Small intestine (tissue), 7 donors: ENCODE measurements at regions not wholly inside any gene's neighbourhood (a gene's known extent, or its start where the extent isn't known, plus 50 kb on each side); places are given as distances from the start of the nearest gene placed in this dataset.
"Not testable (repeated sequence)": the region's sequence is repeated elsewhere in the genome, so short reads cannot be mapped to it uniquely, and the experiment has no call there.

ENCODE experiments used
- DNase-seq, 2 donors: peaks; one replicate each; pipeline versions ENCODE4 v3.0.0 to v3.0.0-alpha.2; 2013
- FAIRE-seq: peaks from 2 replicates; lab custom pipeline; 2012; peaks lifted over from hg19 to GRCh38; lab: Jason Lieb, UNC
- H3K27ac ChIP-seq, 3 donors: one replicate each; pipeline ENCODE4 v1.5.1; 2013; ENCODE audit warnings: low read length in 2 of 3, mild to moderate bottlenecking in 2 of 3, control low read depth in 1 of 3, inconsistent platforms in 1 of 3, low read depth in 1 of 3, moderate library complexity in 1 of 3
- H3K27me3 ChIP-seq, 3 donors: one replicate each; pipeline ENCODE4 v1.6.1; 2013; ENCODE audit warnings: low read length in 3 of 3, inconsistent platforms in 1 of 3; ENCODE audit not compliant: control insufficient read depth in 3 of 3, insufficient read depth in 3 of 3
- H3K36me3 ChIP-seq, 3 donors: one replicate each; pipeline ENCODE4 v1.6.1; 2013; ENCODE audit warnings: low read length in 3 of 3, inconsistent platforms in 1 of 3, low read depth in 1 of 3, mild to moderate bottlenecking in 1 of 3, moderate library complexity in 1 of 3; ENCODE audit not compliant: control insufficient read depth in 3 of 3, insufficient read depth in 2 of 3
- H3K4me1 ChIP-seq, 3 donors: one replicate each; pipeline ENCODE4 v1.6.1; 2013; ENCODE audit warnings: low read length in 2 of 3, inconsistent platforms in 1 of 3, low read depth in 1 of 3, mild to moderate bottlenecking in 1 of 3, moderate library complexity in 1 of 3; ENCODE audit not compliant: control insufficient read depth in 3 of 3, insufficient read depth in 2 of 3
- H3K4me3 ChIP-seq, 3 donors: one replicate each; pipeline ENCODE4 v1.5.1; 2013; ENCODE audit warnings: low read length in 3 of 3, control low read depth in 1 of 3, inconsistent platforms in 1 of 3, low read depth in 1 of 3, mild to moderate bottlenecking in 1 of 3, moderate library complexity in 1 of 3
- H3K9me3 ChIP-seq, 2 donors: one replicate each; pipeline ENCODE4 v1.6.1; 2013; ENCODE audit warnings: low read depth in 1 of 2, low read length in 1 of 2; ENCODE audit not compliant: control insufficient read depth in 2 of 2, insufficient read depth in 1 of 2
- WGBS, 3 donors: extraction: QIAGEN DNeasy Blood & Tissue Kit; methylation state at CpG; one replicate each; pipeline ENCODE4 v1.1.7; 2013; 5-methylcytosine and 5-hydroxymethylcytosine counted together
- donor health status: healthy with polysubstance abuse.
- donor health status: control.
- donor health status: control.
- donor health status: Bipolar disorder and iron deficiency.
- donor health status: healthy.

GRCh38 chr12:17950898-17951297, 139.1 kb downstream of the RERGL start:
- Histone ChIP-seq H3K36me3 (no peaks in the 10 kb centered on the region), H3K9me3 (peaks cover 0 to 1% of the 10 kb centered on the region in 2 donors), H3K27ac (no peak overlapping the region), H3K4me1 (no peaks in the 10 kb centered on the region), H3K4me3 (no peak overlapping the region), H3K27me3 (no peaks in the 10 kb centered on the region)
- no peak for DNase-seq
- 71 to 76% (median 72%) methylated on average over 2 of the region's 2 CpGs for WGBS, 3 donors
- FAIRE-seq = no peak

- DNase-seq (no peak), FAIRE-seq (no peak)
- Histone ChIP-seq H3K4me3 (no peak overlapping the region), H3K27me3 (no peaks in the 10 kb centered on the region), H3K27ac (no peak overlapping the region), H3K4me1 (no peaks in the 10 kb centered on the region), H3K9me3 (no peaks in the 10 kb centered on the region), H3K36me3 (no peaks in the 10 kb centered on the region)
- WGBS, 3 donors = 74 to 88% (median 88%) methylated on average over 2 of the region's 2 CpGs
Measured at GRCh38 chr12:17949558-17950141, 140.3 kb downstream of the RERGL start.

GRCh38 chr12:17928708-17929366, 161.2 kb downstream of the RERGL start:
- DNase-seq (no peak), FAIRE-seq (no peak)
- H3K27ac ChIP-seq = no peak overlapping the region
- no peak overlapping the region for H3K4me3 ChIP-seq
- no peaks in the 10 kb centered on the region for H3K36me3 ChIP-seq
- H3K4me1 ChIP-seq = no peaks in the 10 kb centered on the region
- 35 to 59% (median 43%) methylated on average over 4 of the region's 4 CpGs for WGBS, 3 donors
- H3K9me3 ChIP-seq = no peaks in the 10 kb centered on the region
- no peaks in the 10 kb centered on the region for H3K27me3 ChIP-seq

- no peak overlapping the region for H3K4me3 ChIP-seq
- DNase-seq = no peak
- 94 to 97% (median 96%) methylated on average over 1 of the region's 1 CpG for WGBS, 3 donors
- no peaks in the 10 kb centered on the region for H3K9me3 ChIP-seq
- no peak overlapping the region for H3K27ac ChIP-seq
- H3K27me3 ChIP-seq = no peaks in the 10 kb centered on the region
- no peaks in the 10 kb centered on the region for H3K36me3 ChIP-seq
- H3K4me1 ChIP-seq = no peaks in the 10 kb centered on the region
- FAIRE-seq = no peak
Measured at GRCh38 chr12:17918013-17918412, 172.0 kb downstream of the RERGL start.

GRCh38 chr12:17884581-17884980, 205.4 kb downstream of the RERGL start:
- no peaks in the 10 kb centered on the region for H3K9me3 ChIP-seq
- no peaks in the 10 kb centered on the region for H3K4me1 ChIP-seq
- no peaks in the 10 kb centered on the region for H3K27me3 ChIP-seq
- H3K36me3 ChIP-seq = no peaks in the 10 kb centered on the region
- DNase-seq = no peak
- WGBS, 3 donors = 88 to 96% (median 95%) methylated on average over 1 of the region's 1 CpG
- H3K27ac ChIP-seq = no peak overlapping the region
- no peak for FAIRE-seq
- no peak overlapping the region for H3K4me3 ChIP-seq

GRCh38 chr12:17878714-17879113, 211.3 kb downstream of the RERGL start:
- 15 to 43% (median 26%) methylated on average over 1 of the region's 1 CpG for WGBS, 3 donors
- Histone ChIP-seq H3K27ac (no peak overlapping the region), H3K9me3 (peaks cover 2 to 5% of the 10 kb centered on the region in 2 donors), H3K27me3 (no peaks in the 10 kb centered on the region), H3K4me3 (no peak overlapping the region), H3K36me3 (no peaks in the 10 kb centered on the region), H3K4me1 (no peaks in the 10 kb centered on the region)
- FAIRE-seq (no peak), DNase-seq (no peak)

GRCh38 chr12:17875230-17875629, 214.8 kb downstream of the RERGL start:
- no peaks in the 10 kb centered on the region for H3K27me3 ChIP-seq
- no peak for FAIRE-seq

GRCh38 chr12:17866802-17867201, 223.2 kb downstream of the RERGL start:
- Histone ChIP-seq H3K4me3 (no peak overlapping the region), H3K27me3 (no peaks in the 10 kb centered on the region), H3K9me3 (peaks cover 0 to 9% of the 10 kb centered on the region in 2 donors), H3K27ac (no peak overlapping the region), H3K4me1 (no peaks in the 10 kb centered on the region), H3K36me3 (no peaks in the 10 kb centered on the region)
- FAIRE-seq (no peak), DNase-seq (no peak)
- 73 to 81% (median 78%) methylated on average over 2 of the region's 2 CpGs for WGBS, 3 donors

More at GRCh38 chr12:17875230-17875629, 214.8 kb downstream of the RERGL start:
- Histone ChIP-seq H3K9me3 (peaks cover 2 to 5% of the 10 kb centered on the region in 2 donors), H3K4me3 (no peak overlapping the region), H3K36me3 (no peaks in the 10 kb centered on the region), H3K27ac (no peak overlapping the region), H3K4me1 (no peaks in the 10 kb centered on the region)
- no peak for DNase-seq

- not testable (repeated sequence) for H3K36me3 ChIP-seq, H3K4me1 ChIP-seq, H3K27ac ChIP-seq, H3K27me3 ChIP-seq, FAIRE-seq, DNase-seq, H3K9me3 ChIP-seq, H3K4me3 ChIP-seq
- WGBS, 3 donors = 91 to 94% (median 92%) methylated on average over 24 of the region's 24 CpGs
Measured at GRCh38 chr12:17855548-17855947, 234.4 kb downstream of the RERGL start.
